Osteocyte (in vitro differentiated cells): ENCODE measurements at regions not wholly inside any gene's neighbourhood (a gene's known extent, or its start where the extent isn't known, plus 50 kb on each side); places are given as distances from the start of the nearest gene placed in this dataset.

ENCODE experiments used
- DNase-seq: peaks from one replicate; pipeline ENCODE4 v3.0.0; 2021; ENCODE audit warnings: mixed read lengths; ENCODE audit not compliant: unreplicated experiment; ENCODE audit errors: extremely low spot score
- H3K27ac Mint-ChIP-seq: one replicate; pipeline ENCODE4 v1.8.0; 2021; ENCODE audit warnings: mild to moderate bottlenecking, mixed read lengths; ENCODE audit not compliant: unreplicated experiment
- H3K27me3 Mint-ChIP-seq: one replicate; pipeline ENCODE4 v1.8.0; 2021; ENCODE audit warnings: mixed read lengths; ENCODE audit not compliant: unreplicated experiment
- H3K36me3 Mint-ChIP-seq: one replicate; pipeline ENCODE4 v1.8.0; 2021; ENCODE audit warnings: mixed read lengths; ENCODE audit not compliant: unreplicated experiment
- H3K4me1 Mint-ChIP-seq: one replicate; pipeline ENCODE4 v1.8.0; 2021; ENCODE audit warnings: mixed read lengths; ENCODE audit not compliant: unreplicated experiment
- H3K4me3 Mint-ChIP-seq: one replicate; pipeline ENCODE4 v1.8.0; 2021; ENCODE audit warnings: mild to moderate bottlenecking, moderate library complexity, mixed read lengths; ENCODE audit not compliant: unreplicated experiment
- H3K9me3 Mint-ChIP-seq: one replicate; pipeline ENCODE4 v1.8.0; 2021; ENCODE audit warnings: mixed read lengths; ENCODE audit not compliant: unreplicated experiment
- TF ChIP-seq, protein P1 (sequence below): fragments of 200-600 bp; sonication (generic); IDR thresholded peaks from 2 replicates; pipeline ENCODE4 v1.5.0; 2021; ENCODE audit warnings: antibody characterized with exemption, mild to moderate bottlenecking, moderate library complexity

DNA sequence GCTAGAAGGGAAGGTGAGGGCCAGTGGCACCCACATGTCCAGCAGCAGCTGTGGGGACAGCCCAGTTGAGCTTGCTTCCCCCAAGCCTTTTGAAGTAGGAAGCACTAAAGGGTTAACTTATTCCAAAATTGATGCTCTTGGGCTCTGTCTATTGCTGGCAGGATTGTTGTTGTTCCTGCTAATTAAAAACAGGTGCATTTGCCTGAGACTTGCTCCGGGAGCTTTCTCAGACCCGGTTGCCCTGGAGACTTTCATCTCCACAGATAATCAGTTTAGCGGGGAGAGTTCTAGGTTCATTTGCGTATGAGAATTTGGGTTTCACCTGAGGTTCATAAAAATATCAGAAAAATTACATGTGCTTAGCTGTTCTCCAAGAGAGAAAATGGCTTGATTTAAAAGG is 277.3 kb downstream of the LRATD1 start:
- no peak overlapping the region for H3K4me3 Mint-ChIP-seq

DNA sequence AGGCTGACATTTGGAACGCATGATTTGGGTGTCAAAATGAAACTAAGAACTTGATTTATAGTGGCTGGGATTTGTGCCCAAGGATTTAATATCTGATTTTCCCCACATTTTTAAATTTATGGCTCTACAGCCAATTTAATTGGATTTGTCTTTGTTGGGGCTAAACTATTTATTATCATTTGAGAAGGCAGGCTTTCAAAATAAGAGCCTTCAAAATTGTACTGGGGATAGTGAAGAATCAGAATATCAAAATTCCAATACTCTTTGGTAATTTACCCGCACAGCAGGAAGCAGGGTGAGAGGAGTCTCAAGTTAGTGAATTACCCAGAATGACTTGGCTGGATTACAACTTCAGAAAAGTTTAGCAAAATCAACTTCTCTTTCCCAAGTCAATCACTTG is 278.1 kb downstream of the LRATD1 start:
- Mint-ChIP-seq H3K9me3 (peaks cover 22% of the 10 kb centered on the region), H3K4me3 (no peak overlapping the region)

More for the DNA sequence above, 277.3 kb downstream of the LRATD1 start:
- H3K9me3 Mint-ChIP-seq: peaks cover 17% of the 10 kb centered on the region
- H3K36me3 Mint-ChIP-seq: no peaks in the 10 kb centered on the region
- H3K4me1 Mint-ChIP-seq: no peaks in the 10 kb centered on the region
- TF ChIP-seq, protein P1, sequence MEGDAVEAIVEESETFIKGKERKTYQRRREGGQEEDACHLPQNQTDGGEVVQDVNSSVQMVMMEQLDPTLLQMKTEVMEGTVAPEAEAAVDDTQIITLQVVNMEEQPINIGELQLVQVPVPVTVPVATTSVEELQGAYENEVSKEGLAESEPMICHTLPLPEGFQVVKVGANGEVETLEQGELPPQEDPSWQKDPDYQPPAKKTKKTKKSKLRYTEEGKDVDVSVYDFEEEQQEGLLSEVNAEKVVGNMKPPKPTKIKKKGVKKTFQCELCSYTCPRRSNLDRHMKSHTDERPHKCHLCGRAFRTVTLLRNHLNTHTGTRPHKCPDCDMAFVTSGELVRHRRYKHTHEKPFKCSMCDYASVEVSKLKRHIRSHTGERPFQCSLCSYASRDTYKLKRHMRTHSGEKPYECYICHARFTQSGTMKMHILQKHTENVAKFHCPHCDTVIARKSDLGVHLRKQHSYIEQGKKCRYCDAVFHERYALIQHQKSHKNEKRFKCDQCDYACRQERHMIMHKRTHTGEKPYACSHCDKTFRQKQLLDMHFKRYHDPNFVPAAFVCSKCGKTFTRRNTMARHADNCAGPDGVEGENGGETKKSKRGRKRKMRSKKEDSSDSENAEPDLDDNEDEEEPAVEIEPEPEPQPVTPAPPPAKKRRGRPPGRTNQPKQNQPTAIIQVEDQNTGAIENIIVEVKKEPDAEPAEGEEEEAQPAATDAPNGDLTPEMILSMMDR: no peak
- no peak for DNase-seq
- H3K27ac Mint-ChIP-seq: no peak overlapping the region
- H3K27me3 Mint-ChIP-seq: no peaks in the 10 kb centered on the region

DNA sequence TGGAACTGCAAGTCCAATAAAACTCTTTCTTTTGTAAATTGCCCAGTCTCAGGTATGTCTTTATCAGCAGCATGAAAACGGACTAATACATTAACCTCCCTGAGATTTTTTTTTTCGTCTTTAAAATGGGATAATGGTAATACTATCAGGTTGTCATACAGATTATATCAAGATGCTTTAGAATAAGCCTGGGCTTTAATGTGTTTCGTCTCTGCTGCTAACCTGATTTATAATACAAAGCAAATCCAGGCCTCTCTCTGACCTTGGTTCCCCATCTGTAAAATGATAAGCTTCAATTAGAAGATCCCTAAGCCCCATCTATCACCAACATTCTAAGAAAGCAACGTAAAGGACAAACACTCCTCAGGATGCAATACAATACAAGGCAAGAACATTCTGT is 283.5 kb downstream of the LRATD1 start:
- no peak for DNase-seq
- no peaks in the 10 kb centered on the region for H3K27me3 Mint-ChIP-seq
- H3K27ac Mint-ChIP-seq: no peak overlapping the region
- H3K36me3 Mint-ChIP-seq: no peaks in the 10 kb centered on the region
- H3K4me3 Mint-ChIP-seq: no peak overlapping the region
- H3K4me1 Mint-ChIP-seq: no peaks in the 10 kb centered on the region
- peaks cover 17% of the 10 kb centered on the region for H3K9me3 Mint-ChIP-seq
- TF ChIP-seq, protein P1: no peak

More for the DNA sequence above, 278.1 kb downstream of the LRATD1 start:
- TF ChIP-seq, protein P1: no peak
- Mint-ChIP-seq H3K27me3 (no peaks in the 10 kb centered on the region), H3K36me3 (no peaks in the 10 kb centered on the region), H3K4me1 (no peaks in the 10 kb centered on the region), H3K27ac (no peak overlapping the region)
- no peak for DNase-seq

DNA sequence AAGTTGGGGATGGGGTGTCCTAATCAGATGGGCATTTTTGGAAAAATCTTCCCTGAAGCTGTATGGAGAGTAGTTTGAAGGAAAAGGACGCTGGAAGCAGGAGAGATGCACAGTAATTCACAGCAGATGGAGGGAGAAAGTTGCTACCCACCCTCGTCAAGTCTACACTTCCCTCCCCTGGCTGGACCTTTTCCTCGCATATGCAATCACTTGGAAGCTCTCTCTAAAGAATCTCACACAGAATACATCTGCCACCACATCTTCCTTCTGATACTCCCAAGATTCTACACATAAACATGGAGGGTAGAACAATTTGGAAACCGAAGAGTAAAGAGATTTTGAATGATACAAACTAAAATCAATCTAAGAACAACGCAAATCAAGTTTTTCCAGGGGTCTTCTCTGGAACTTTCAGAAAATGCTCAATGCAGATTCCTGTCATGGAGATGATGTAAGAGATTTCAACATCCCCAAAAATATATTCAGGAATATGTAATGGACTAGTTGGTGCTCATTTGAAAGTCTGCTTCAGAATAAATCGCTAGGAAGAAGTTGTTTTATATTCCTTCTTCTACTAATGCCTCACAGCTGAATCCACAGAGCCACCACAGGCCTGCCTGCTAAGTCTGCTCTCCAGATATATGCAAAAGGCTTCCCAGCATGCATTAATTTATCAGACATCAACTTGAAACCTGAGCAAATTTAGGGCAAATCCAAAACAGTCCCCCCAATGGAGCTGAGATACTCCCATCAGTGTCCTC is 291.5 kb downstream of the LRATD1 start:
- H3K27me3 Mint-ChIP-seq: no peaks in the 10 kb centered on the region
- H3K36me3 Mint-ChIP-seq: no peaks in the 10 kb centered on the region
- TF ChIP-seq, protein P1: no peak
- no peaks in the 10 kb centered on the region for H3K4me1 Mint-ChIP-seq
- H3K27ac Mint-ChIP-seq: no peak overlapping the region
- no peak for DNase-seq
- no peaks in the 10 kb centered on the region for H3K9me3 Mint-ChIP-seq
- H3K4me3 Mint-ChIP-seq: no peak overlapping the region

DNA sequence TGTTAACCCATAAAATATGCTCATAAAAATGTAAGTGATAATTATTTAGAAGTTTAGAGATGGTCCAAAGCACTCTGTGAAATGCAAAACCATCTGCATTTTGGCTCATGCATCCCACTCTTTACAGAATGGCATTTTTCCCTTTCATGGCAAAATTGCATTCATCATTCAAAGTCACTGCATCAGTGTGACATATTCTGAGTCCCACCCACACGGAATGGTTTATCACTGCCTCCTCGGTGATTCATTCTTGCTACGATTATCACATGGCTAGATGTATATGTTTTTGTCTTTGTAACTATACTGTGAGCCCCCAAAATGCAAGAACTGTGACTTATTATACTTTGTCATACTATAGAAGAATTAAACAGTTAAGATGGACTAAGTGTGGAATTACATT is 293.0 kb downstream of the LRATD1 start:
- TF ChIP-seq, protein P1: no peak
- H3K27ac Mint-ChIP-seq: no peak overlapping the region
- no peak overlapping the region for H3K4me3 Mint-ChIP-seq
- H3K9me3 Mint-ChIP-seq: no peaks in the 10 kb centered on the region
- no peak for DNase-seq
- H3K36me3 Mint-ChIP-seq: no peaks in the 10 kb centered on the region
- H3K4me1 Mint-ChIP-seq: no peaks in the 10 kb centered on the region
- no peaks in the 10 kb centered on the region for H3K27me3 Mint-ChIP-seq
